ENCODE measurements at regions not wholly inside any gene's neighbourhood (a gene's known extent, or its start where the extent isn't known, plus 50 kb on each side); places are given as distances from the start of the nearest gene placed in this dataset.

GRCh38 chr22:42192547-42192946, 61.9 kb upstream of the CYP2D6 start:
- H3K27me3 Mint-ChIP-seq: no peaks in the 10 kb centered on the region
- intact Hi-C loops (cut with micrococcal nuclease): no loop called here
- ChIA-PET CTCF (ENCODE audit: partially characterized antibody) (interaction anchor here (1.4 to 1.8 kb wide), 3 partner anchors 9 to 20 kb away, joined by 3 to 6 read pairs (median 5); no protein-coding TSS in a partner anchor), POLR2A (ENCODE audit: partially characterized antibody) (interaction anchor here (3.2 kb wide), 1 partner anchor 10 kb away, joined by 10 read pairs; no protein-coding TSS in a partner anchor)
- peaks cover 57 to 92% (median 73%) of the 10 kb centered on the region in 4 donors for H3K4me1 Mint-ChIP-seq
- no peak overlapping the region for H3K4me3 Mint-ChIP-seq
- H3K9me3 Mint-ChIP-seq: no peaks in the 10 kb centered on the region
- Histone ChIP-seq H3K27ac (ENCODE audit: low read depth, low read length) (no peak overlapping the region), H3K4me3 (ENCODE audit: low read length in 2 of 2) (no peak overlapping the region), H3K4me1 (ENCODE audit: insufficient read depth, low read length) (peaks cover 62% of the 10 kb centered on the region), H3K27me3 (ENCODE audit: insufficient read depth, low read length) (no peaks in the 10 kb centered on the region), H3K9me3 (ENCODE audit: control insufficient read depth in 1 of 2, low read length in 2 of 2) (no peaks in the 10 kb centered on the region), H3K36me3 (ENCODE audit: insufficient read depth, low read length) (no peaks in the 10 kb centered on the region)
- peak overlapping the region in 4 of 7 donors; percentile 1 to 75 (median 56) for H3K27ac Mint-ChIP-seq
- peaks cover 5 to 28% of the 10 kb centered on the region in 2 donors for H3K36me3 Mint-ChIP-seq
- DNase-seq: no peak

GRCh38 chr22:42190274-42190673, 59.7 kb upstream of the CYP2D6 start:
- H3K27me3 ChIP-seq (ENCODE audit: insufficient read depth, low read length): no peaks in the 10 kb centered on the region
- Mint-ChIP-seq H3K9me3 (no peaks in the 10 kb centered on the region), H3K27me3 (no peaks in the 10 kb centered on the region)

GRCh38 chr22:42189761-42190160, 59.2 kb upstream of the CYP2D6 start:
- CTCF ChIA-PET (ENCODE audit: partially characterized antibody): no interaction called here
- POLR2A ChIA-PET (ENCODE audit: partially characterized antibody): interaction anchor here (1.3 to 1.9 kb wide), 2 partner anchors 12 to 17 kb away, joined by 3 to 4 read pairs; no protein-coding TSS in a partner anchor
- intact Hi-C loops (cut with micrococcal nuclease): loop anchor here (10.0 kb wide), 2 partner anchors 95 to 225 kb away; partner anchors contain the start of genes NDUFA6 and SEPTIN3

More at GRCh38 chr22:42190274-42190673, 59.7 kb upstream of the CYP2D6 start:
- intact Hi-C loops (cut with micrococcal nuclease): no loop called here
- ChIA-PET POLR2A (ENCODE audit: partially characterized antibody) (no interaction called here), CTCF (ENCODE audit: partially characterized antibody) (no interaction called here)
- Mint-ChIP-seq H3K4me3 (peak overlapping the region in 2 of 8 donors; percentile 19 to 22), H3K36me3 (peaks cover 7 to 28% of the 10 kb centered on the region in 2 donors), H3K4me1 (peaks cover 66 to 96% (median 81%) of the 10 kb centered on the region in 4 donors), H3K27ac (peak overlapping the region in 5 of 7 donors; percentile 16 to 60 (median 43))
- no peak for DNase-seq
- no peaks in the 10 kb centered on the region for H3K36me3 ChIP-seq (ENCODE audit: insufficient read depth, low read length)
- no peak overlapping the region for H3K27ac ChIP-seq (ENCODE audit: low read depth, low read length)
- H3K4me3 ChIP-seq (ENCODE audit: low read length in 2 of 2): no peak overlapping the region
- no peaks in the 10 kb centered on the region for H3K9me3 ChIP-seq (ENCODE audit: control insufficient read depth in 1 of 2, low read length in 2 of 2)
- H3K4me1 ChIP-seq (ENCODE audit: insufficient read depth, low read length): peaks cover 65% of the 10 kb centered on the region

GRCh38 chr22:42188808-42189447, 58.3 kb upstream of the CYP2D6 start:
- POLR2A ChIA-PET (ENCODE audit: partially characterized antibody): interaction anchor here (1.3 to 1.9 kb wide), 2 partner anchors 13 to 16 kb away, joined by 3 to 4 read pairs; no protein-coding TSS in a partner anchor
- no peak overlapping the region for H3K4me3 ChIP-seq (ENCODE audit: low read length in 2 of 2)
- Mint-ChIP-seq H3K4me3 (peak overlapping the region in 2 of 8 donors; percentile 3 to 58), H3K4me1 (peaks cover 66 to 96% (median 81%) of the 10 kb centered on the region in 4 donors), H3K36me3 (peaks cover 5 to 25% of the 10 kb centered on the region in 2 donors), H3K27me3 (no peaks in the 10 kb centered on the region), H3K9me3 (no peaks in the 10 kb centered on the region), H3K27ac (peak overlapping the region in 4 of 7 donors; percentile 3 to 73 (median 64))
- CTCF ChIA-PET (ENCODE audit: partially characterized antibody): interaction anchor here (1.5 kb wide), 1 partner anchor 255 kb away, joined by 3 read pairs; no protein-coding TSS in a partner anchor
- intact Hi-C loops (cut with micrococcal nuclease): loop anchor here (10.0 kb wide), 2 partner anchors 94 to 224 kb away; partner anchors contain the start of genes NDUFA6 and SEPTIN3
- H3K36me3 ChIP-seq (ENCODE audit: insufficient read depth, low read length): no peaks in the 10 kb centered on the region
- H3K27me3 ChIP-seq (ENCODE audit: insufficient read depth, low read length): no peaks in the 10 kb centered on the region
- H3K27ac ChIP-seq (ENCODE audit: low read depth, low read length): no peak overlapping the region
- H3K4me1 ChIP-seq (ENCODE audit: insufficient read depth, low read length): peaks cover 66% of the 10 kb centered on the region
- no peaks in the 10 kb centered on the region for H3K9me3 ChIP-seq (ENCODE audit: control insufficient read depth in 1 of 2, low read length in 2 of 2)
- no peak for DNase-seq

More at GRCh38 chr22:42189761-42190160, 59.2 kb upstream of the CYP2D6 start:
- Histone ChIP-seq H3K4me3 (ENCODE audit: low read length in 2 of 2) (no peak overlapping the region), H3K27me3 (ENCODE audit: insufficient read depth, low read length) (no peaks in the 10 kb centered on the region), H3K9me3 (ENCODE audit: control insufficient read depth in 1 of 2, low read length in 2 of 2) (no peaks in the 10 kb centered on the region), H3K27ac (ENCODE audit: low read depth, low read length) (no peak overlapping the region), H3K4me1 (ENCODE audit: insufficient read depth, low read length) (peaks cover 66% of the 10 kb centered on the region), H3K36me3 (ENCODE audit: insufficient read depth, low read length) (no peaks in the 10 kb centered on the region)
- Mint-ChIP-seq H3K4me3 (peak overlapping the region in 1 of 8 donors; percentile 19), H3K36me3 (peaks cover 7 to 27% of the 10 kb centered on the region in 2 donors), H3K9me3 (no peaks in the 10 kb centered on the region), H3K27me3 (no peaks in the 10 kb centered on the region), H3K27ac (peak overlapping the region in 3 of 7 donors; percentile 1 to 59 (median 44)), H3K4me1 (peaks cover 67 to 96% (median 82%) of the 10 kb centered on the region in 4 donors)
- no peak for DNase-seq

GRCh38 chr22:42187646-42188045, 57.0 kb upstream of the CYP2D6 start:
- peaks cover 3 to 25% of the 10 kb centered on the region in 2 donors for H3K36me3 Mint-ChIP-seq
- H3K4me3 Mint-ChIP-seq: no peak overlapping the region
- Histone ChIP-seq H3K9me3 (ENCODE audit: control insufficient read depth in 1 of 2, low read length in 2 of 2) (no peaks in the 10 kb centered on the region), H3K4me3 (ENCODE audit: low read length in 2 of 2) (no peak overlapping the region), H3K27ac (ENCODE audit: low read depth, low read length) (no peak overlapping the region), H3K36me3 (ENCODE audit: insufficient read depth, low read length) (no peaks in the 10 kb centered on the region), H3K4me1 (ENCODE audit: insufficient read depth, low read length) (peaks cover 66% of the 10 kb centered on the region), H3K27me3 (ENCODE audit: insufficient read depth, low read length) (no peaks in the 10 kb centered on the region)
- no peak for DNase-seq
- POLR2A ChIA-PET (ENCODE audit: partially characterized antibody): no interaction called here
- peak overlapping the region in 2 of 7 donors; percentile 49 to 68 for H3K27ac Mint-ChIP-seq
- no peaks in the 10 kb centered on the region for H3K27me3 Mint-ChIP-seq
- intact Hi-C loops (cut with micrococcal nuclease): loop anchor here (10.0 kb wide), 2 partner anchors 93 to 223 kb away; partner anchors contain the start of genes NDUFA6 and SEPTIN3
- H3K9me3 Mint-ChIP-seq: no peaks in the 10 kb centered on the region
- CTCF ChIA-PET (ENCODE audit: partially characterized antibody): interaction anchor here (1.5 kb wide), 1 partner anchor 256 kb away, joined by 3 read pairs; no protein-coding TSS in a partner anchor
- H3K4me1 Mint-ChIP-seq: peaks cover 70 to 96% (median 84%) of the 10 kb centered on the region in 4 donors

GRCh38 chr22:42185915-42186439, 55.4 kb upstream of the CYP2D6 start:
- H3K27me3 ChIP-seq (ENCODE audit: insufficient read depth, low read length): no peaks in the 10 kb centered on the region
- no peak overlapping the region for H3K4me3 ChIP-seq (ENCODE audit: low read length in 2 of 2)
- Mint-ChIP-seq H3K36me3 (peaks cover 3 to 23% of the 10 kb centered on the region in 2 donors), H3K4me1 (peaks cover 72 to 96% (median 87%) of the 10 kb centered on the region in 4 donors), H3K27ac (peak overlapping the region in 6 of 7 donors; percentile 33 to 96 (median 62)), H3K4me3 (no peak overlapping the region), H3K27me3 (no peaks in the 10 kb centered on the region), H3K9me3 (no peaks in the 10 kb centered on the region)
- H3K9me3 ChIP-seq (ENCODE audit: control insufficient read depth in 1 of 2, low read length in 2 of 2): no peaks in the 10 kb centered on the region
- intact Hi-C loops (cut with micrococcal nuclease): loop anchor here (10.0 kb wide), 2 partner anchors 91 to 221 kb away; partner anchors contain the start of genes NDUFA6 and SEPTIN3
- peak overlapping the region; percentile 8 for H3K27ac ChIP-seq (ENCODE audit: low read depth, low read length)
- no peaks in the 10 kb centered on the region for H3K36me3 ChIP-seq (ENCODE audit: insufficient read depth, low read length)
- POLR2A ChIA-PET (ENCODE audit: partially characterized antibody): interaction anchor here (0.7 to 2.4 kb wide), 3 partner anchors 16 to 21 kb away, joined by 3 to 10 read pairs (median 3); no protein-coding TSS in a partner anchor
- H3K4me1 ChIP-seq (ENCODE audit: insufficient read depth, low read length): peaks cover 67% of the 10 kb centered on the region
- no peak for DNase-seq
- CTCF ChIA-PET (ENCODE audit: partially characterized antibody): interaction anchor here (0.9 to 1.9 kb wide), 3 partner anchors 8 to 258 kb away, joined by 3 to 6 read pairs (median 4); no protein-coding TSS in a partner anchor

Data from CD4-positive, alpha-beta memory T cell (primary cell).